Dermis blood vessel endothelial cell (primary cell): ENCODE measurements at regions not wholly inside any gene's neighbourhood (a gene's known extent, or its start where the extent isn't known, plus 50 kb on each side); places are given as distances from the start of the nearest gene placed in this dataset.

ENCODE experiments used
- DNase-seq: peaks from one replicate; pipeline ENCODE4 v3.0.0; 2010

DNA sequence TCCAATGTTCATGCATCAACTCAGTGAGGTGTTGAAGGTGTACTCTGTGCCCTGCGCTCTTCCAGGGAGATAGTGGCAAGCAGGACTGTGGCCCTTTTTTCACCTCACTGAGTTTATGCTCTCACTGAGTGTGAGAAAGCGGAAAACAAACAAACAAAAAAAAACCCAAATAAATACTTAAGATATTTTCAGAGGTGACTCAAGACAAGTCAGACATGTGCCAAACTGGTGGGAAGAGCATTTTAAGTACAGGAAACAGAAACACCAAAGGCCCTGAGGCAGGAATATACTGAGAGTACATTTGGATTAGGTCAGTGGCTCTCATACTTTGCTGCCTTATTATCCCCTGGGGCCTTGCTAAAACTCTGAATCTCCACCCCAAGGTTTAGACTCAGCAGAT, 111.9 kb upstream of the IGFBP3 start:
- no peak for DNase-seq

DNA sequence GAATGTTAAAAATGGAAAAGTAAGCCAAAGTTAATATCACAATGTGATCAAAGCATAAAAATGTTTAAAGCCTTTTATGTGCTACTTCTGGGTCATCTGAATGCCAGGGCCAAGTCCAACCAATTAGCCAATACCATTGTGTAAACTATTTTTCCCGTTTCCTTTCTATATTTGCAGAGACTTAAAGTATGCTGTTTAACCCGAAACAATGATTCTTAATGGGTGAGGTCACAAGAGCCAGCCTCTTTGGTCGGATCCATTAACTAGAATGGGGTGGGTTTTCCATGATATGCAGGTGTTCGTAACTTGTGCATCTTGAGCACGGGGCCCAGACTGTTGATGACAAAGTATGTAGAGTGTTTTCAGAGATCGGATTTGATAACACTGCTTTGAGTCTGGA, 111.3 kb upstream of the IGFBP3 start:
- DNase-seq = no peak

DNA sequence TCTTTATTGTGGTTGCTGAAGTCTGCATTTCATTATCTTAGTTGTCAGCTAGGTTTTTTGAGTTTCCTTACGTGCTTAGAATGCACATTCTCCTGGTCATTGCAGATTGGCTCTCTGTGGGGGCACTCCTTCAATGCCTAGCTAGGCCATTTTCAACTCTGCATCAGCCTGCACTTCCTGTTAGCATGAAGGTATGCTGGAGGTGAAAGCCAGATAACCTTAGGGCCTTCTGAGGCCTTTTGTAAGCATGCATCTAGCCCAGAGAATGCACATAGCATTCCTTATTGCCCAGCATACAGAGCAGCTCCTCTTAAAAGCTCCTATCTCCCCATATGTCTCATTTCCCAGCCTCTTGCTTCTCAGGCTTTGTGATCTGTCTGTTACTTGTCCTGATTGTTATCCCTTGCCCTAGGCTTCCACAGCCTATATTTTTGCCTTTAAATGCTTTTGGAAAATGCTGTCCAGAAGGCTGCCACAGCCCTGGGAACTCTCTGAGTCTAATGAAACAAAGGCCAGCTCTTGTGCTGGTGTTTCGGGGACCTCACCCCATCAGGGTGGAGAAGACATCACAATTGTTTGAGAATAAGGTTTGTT, 108.1 kb upstream of the IGFBP3 start:
- no peak for DNase-seq

DNA sequence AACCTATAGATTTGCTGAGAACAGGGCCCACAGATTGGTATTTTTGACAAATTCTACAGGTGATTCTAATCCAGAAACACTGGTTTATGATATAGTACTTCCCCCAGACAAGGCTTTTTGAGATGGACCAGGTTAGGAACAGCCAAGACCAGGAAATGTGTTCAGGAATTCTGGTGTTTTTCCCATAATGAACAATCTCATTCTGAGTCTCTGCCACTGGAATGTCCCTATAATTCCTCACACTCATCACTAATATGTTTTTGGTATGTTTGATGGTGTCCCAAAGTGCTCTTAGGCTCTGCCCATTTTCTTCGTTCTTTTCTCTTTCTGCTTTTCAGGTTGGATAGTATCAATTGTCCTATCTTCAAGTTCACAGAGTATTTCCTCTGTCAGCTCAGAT, 107.2 kb upstream of the IGFBP3 start:
- no peak for DNase-seq

DNA sequence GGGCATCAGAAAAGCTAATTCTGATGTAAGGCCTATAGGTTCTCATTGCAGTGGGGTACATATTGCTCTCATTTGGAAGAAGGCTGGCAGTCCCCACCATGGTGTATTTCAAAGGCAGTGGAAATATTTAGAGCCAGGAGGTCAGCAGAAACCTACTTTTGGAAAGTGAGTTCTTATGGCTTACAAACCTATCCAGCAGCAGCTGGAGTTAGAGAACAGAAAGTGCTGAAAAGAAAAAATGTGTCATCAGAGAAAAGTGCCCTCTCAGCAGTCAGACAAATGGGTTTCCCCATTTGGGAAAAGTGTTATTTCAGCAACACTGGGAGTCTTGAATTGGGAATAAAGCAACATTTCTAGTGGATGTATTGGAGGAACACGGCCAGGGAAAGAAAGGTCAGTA, 105.7 kb upstream of the IGFBP3 start:
- no peak for DNase-seq

DNA sequence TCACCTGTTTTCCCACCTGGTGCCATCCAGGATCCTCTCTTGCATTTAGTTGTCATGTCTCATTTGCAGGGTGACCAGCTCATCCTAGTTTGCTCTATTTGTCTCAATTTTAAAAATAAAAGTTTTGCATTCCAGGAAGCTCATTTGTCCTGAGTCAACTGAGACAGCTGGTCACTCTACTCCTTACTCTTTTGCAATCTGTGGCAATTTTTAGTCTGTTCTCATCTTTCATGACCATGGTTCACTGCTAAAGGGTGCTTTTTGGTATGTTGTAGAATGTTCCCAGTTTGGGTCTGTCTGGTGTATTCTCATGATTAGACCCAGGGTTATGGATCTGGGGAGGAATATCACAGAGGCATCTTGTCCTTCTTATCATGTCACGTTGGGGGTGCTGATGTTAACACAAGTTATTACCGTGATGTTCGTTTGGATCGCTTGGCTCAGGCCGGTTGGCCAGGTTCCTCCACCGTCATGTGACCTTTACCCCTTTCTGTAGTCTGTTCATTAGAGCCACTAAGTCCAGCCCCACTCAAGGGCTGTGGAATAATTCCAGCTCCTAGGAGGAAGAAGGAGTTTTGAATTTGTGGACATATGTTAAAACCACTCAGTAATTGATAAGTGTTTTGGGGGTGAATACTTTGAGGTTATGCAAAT, 103.3 kb upstream of the IGFBP3 start:
- DNase-seq = no peak

DNA sequence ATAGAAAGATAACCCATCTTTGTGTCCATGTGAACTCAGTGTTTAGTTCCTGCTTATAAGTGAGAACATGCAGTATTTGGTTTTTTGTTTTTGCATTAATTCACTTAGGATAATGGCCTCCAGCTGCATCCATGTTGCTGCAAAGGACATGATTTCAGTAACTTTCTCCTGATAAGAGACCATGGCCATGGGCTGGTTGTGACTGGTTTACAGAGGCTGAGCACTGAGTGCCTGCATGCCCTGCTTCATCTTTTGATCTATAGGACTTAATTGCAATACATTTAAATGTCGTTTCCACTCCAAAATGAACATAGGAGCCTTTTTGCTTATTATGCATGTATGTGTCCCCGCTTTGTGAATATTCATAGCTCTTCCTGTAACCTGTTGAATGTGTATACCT, 101.3 kb upstream of the IGFBP3 start:
- DNase-seq = no peak

DNA sequence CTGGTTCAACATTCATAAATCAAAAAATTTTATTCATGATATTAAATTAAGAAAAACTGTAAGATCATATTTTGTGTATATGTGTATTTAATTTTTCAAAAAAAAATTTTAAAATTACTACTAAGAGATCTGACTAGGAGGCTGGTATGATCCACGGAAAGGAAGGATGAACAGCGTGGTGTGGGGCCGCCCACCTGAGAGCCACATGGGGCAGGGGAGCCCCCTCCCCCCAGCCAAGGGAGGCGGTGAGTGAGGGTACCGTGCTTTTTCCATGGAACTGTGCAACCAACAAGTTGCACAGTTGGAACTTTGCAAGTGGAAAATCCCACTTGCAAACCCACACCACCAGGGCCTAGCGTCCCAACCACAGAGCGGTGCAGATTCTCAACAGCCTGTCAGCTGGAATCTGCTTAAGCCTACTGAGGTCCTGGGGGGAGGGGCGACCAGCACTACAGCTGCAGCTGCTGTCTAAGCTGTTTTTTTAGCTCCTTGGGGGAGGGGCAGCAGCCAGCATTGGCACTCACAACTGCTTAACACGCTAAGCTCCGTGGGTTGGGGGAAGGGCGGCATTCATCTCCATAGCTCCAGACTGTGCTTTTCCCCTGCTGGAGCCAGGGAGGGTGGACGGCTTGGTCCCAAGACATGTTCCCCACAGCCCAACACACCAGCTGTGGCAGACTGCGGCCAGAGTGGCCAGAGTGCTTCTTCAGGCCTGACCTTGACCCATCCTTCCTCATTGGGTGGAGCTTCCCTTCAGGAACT, 94.2 kb upstream of the IGFBP3 start:
- no peak for DNase-seq

DNA sequence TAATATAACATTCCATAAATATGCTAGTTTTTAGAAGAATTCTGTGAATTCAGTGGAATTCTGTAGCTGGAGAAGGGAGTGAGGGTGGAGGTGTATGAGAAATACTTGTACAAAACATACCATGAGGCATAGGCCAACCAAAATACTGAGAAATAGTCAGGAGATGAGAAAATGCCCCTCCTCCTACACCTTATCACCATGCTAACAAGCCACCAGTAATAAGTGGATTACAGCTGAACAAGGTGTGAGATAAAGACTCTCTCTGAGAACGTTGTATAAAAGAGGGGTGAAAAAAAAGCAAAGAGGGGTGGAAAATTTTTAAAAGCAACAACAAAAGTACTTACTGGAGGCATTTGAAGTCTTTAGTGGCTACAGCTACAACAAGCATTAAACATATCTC, 90.4 kb upstream of the IGFBP3 start:
- DNase-seq = no peak

DNA sequence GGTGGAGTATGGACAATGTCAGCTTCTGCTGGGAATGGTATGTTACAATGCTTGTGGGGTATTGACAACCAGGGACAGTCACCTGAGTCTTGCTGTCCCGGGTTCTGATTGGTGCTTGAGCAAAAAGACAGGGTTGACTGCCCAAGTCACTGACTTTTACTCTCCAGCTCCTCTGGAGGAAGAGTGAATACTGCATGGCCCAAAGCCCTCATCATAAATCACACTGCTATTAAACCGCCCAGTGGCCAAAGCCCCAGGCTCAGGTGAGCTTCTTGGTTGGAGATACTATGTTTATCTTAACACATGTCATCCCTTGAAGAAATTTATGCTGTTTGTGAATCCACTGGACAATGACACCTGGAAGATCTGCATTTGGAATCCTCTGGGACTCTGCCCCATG, 90.0 kb upstream of the IGFBP3 start:
- no peak for DNase-seq

DNA sequence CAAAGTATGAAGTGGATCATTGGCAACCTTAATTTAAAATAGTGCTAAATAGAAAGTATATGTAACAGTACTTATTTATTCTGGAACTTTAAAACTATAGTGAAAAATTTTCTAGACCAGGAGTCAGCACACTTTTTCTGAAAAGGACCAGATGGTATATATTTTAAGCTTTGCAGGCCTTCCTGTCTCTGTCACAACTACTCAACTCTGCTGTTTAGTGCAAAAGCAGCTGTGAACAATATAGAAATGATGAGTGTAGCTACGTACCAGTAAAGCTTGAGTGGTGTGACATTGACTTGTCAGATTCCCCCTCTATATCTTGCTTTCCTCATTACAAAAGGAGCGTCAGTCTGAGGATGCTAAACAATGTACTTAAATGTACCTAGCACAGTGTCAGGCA, 88.1 kb upstream of the IGFBP3 start:
- no peak for DNase-seq

DNA sequence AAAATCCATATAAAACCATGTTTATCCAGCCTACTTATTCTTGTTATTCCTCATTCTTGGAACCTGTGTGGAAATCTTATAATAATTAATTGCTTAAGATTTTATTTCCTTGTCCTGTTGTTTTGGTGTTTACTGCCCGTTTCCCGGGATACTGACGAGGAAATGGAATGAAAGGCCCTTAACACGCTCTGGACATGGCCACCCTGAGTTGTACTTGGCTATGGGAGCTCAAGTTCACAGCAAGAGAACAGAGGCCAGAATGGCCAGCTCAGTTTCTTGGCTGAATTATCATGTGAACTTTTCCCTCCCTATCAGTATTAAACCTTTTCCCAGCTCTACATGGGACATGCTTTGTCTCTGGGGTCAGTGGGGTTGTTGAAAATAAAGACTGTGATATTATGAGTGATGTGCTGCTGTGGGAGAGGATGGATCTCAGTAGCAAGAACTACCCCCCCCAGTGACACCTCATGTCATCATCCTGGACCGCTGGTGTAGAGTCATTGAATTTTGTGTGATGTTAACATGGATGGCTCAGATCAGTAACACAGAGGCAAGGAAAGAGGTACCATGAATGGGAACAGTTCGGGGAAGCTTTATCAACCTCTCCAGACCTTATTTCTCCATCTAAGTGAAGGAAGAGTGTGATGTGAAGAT, 87.0 kb upstream of the IGFBP3 start:
- no peak for DNase-seq

DNA sequence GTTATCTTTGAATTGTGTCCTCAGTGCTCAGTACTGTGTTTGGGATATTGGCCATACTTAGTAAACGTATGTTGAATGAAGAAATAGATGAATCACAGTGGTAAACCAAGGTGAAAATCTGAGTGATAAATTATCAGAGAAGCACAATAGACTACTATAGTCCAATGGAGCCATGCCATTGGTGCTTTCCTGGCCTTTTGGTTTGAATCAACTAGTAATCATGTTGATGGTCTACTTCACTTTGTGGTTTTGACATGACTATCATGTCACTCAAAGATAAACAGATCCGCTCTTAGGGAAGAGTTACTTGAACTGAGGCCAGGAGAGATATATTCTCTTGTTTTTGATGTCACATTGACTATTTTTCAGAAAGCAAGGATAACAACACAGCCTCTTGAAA, 86.1 kb upstream of the IGFBP3 start:
- DNase-seq = no peak

DNA sequence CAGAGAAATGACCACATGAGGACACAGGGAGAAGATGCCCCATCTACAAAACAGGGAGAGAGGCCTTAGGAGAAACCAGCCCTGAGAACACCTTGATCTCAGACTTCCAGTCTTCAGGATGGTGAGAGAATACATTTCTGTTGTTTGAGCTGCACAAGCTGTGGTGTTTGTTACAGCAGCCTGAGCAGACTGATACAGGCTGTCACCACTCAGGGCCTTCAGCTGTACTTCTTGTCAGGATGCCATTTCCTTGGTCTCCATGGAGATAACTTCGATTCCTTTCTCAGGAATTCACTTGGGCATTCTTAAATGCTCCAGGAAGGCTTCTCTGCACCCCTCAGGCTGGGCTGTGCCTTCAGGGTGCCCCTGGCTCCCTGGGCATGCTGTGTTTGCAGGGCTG, 85.7 kb upstream of the IGFBP3 start:
- DNase-seq = no peak

DNA sequence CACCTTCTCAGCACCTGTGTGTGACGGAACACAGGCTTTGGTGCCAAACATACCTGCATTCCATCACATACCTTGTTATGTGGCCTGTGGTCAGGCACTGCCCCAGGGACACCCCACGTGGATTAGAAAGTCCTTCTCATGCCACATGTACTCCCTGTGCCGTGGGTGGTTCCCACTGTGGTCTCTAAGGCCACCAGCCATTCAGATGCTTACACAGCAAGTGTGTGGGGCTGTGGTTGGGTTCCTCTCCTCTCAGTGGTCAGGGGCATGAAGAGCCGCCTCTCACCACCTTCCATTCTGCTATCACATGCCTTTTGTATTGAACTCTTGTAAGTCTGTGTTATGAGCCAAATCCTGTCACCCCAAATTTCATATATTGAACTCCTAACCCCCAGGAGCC, 85.1 kb upstream of the IGFBP3 start:
- no peak for DNase-seq

DNA sequence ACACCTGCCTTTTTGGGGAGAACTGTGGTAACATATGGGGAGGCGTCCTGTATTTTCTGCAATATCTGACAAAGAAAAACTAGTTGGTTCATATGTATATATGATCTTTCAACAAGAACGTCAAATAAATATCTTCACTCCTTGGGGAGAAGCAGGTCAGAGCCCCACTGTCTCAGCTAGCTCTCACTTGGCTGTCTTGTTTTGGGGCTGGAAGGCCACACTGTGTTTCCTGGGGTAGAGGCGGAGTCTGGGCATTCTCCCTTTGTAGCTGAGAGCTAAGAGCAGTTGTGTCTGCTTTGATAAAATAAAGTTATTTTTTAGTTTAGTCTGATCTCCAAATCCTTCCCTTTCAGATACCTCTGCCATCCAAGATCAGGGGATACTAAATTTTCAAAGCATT, 83.9 kb upstream of the IGFBP3 start:
- DNase-seq = no peak

DNA sequence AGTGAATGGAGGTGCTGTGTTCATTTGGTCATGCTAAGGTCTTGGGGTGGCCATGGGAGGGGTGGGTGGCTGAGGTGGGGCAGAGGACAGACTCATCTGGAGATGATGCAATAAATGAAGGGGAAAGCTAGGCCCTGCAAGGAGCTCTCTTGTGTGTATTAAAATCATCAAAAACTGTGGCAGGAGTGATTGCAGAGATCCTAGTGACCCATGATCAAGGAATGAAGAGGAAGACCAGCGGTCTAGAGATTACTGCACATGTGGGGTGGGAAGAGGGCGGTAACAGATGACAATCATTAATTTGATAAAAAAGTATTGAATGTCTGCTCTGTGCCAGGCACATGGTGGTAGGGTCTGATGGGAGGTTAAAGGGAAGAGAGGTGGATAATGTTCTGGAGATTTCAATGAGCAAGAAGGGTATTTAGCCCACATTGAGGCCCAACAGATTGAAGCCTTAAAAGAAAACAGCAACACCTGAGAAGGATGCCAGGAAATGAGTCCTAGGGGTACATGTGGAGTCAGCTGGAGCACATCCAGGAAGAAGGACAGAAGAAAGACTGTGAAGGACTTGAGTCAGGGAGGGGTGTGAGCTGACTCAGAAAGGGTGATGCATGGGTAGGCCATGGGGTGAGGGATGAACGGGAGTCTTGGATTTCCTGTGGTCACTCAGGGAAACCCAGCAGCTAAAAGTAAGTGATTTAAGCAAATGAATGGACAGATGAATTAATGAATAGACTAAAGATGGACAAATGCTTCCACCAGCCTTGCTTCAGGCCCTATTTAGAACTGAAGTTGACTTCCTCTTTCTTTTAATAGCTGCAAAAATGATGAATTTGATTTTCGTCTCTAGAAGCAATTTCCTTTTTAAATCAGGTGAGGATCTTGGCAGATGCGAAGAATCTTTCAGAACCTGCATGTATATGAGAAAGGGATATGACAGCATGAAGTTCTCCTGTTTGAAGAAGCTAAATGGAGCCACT, 83.1 kb upstream of the IGFBP3 start:
- DNase-seq = no peak

DNA sequence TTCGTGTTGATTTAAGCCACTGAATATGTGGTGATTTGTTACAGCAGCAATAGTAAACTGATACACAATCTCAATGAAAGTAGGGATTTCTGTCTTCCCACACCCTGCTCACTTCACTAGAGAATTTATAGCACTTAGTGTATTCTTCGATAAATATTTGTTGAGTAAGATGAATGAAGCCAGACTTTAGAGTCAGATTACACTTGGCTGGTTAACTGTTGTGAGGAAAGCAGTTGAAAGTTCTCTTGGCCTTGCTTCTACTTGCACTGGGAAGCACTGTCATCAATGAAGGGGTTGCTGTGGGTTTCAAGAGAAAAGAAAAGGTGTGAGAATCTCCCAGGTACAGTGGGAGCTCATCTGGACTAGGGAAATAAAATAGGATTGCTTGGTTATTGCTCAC, 82.1 kb upstream of the IGFBP3 start:
- no peak for DNase-seq

DNA sequence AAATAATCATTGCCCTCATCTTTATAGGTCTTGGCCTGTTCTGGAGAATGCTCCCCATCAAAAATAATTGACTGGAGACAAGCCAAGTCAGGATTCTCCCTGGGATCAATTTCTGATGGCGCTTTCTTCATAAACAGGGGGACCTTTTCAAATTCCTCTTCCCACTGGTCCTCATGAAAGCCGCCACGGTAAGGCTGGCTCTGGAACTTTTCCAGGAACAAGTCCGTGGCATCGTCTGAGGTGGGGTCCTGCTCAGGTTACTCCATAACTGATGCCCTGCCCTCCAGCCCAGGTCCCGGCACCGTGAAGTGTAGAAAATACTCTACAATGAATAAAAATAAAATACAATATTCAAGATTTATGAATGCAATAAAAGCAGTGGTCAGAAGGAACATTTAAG, 79.4 kb upstream of the IGFBP3 start:
- DNase-seq = no peak

DNA sequence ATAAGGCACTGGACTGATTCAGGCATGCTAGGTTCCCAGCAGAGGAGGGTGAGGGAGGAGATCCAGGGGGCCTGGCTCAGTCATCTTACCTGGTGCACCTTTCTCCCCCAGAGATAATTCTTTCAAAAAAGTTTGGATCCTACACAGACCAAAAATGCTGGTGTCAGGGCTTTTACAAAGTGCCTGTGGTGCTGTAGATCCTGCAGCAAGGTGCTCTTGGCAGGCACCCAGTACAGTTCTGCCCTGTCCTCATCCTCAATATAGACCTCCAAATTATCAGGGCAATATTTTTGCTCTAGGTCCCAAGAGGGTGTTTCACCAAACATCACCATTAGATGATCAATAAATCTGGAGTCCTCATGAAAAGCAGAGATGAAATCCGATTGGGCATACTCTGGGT, 78.5 kb upstream of the IGFBP3 start:
- no peak for DNase-seq

DNA sequence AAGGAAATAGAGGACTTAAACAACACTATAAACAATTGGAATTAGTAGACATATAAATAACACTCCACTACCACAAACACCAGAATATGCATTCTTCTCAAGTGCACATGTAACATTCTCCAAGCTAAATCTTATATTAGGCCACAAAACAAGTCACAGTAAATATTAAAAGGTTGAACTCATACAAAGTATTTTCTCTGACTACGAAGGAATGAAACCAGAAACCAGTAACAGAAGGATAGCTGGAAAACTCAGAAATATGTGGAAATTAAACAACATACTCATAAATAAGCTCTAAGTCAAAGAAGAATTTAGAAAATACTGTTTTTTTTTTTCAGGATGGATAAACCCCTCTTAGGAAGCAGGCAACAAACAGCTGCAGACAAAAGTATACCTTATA, 77.4 kb upstream of the IGFBP3 start:
- DNase-seq = no peak

DNA sequence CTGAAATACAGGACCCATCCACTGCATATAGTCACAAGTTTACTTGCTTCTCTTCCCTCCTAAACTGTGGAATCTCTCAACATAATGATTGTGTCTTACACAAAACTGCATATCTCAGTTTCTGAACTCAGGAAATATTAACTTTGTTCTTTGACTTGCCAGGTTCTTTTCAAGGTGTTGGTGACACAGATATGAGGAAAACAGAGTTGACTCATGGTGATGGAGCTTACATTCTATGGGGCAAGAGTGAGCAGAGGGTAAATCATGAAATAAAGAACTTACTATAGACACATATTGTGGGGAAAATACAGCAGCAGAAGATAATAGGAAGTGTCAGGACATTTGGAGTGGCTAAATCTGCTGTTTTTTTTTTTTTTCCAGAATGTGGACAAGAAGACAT, 72.5 kb upstream of the IGFBP3 start:
- DNase-seq = no peak

DNA sequence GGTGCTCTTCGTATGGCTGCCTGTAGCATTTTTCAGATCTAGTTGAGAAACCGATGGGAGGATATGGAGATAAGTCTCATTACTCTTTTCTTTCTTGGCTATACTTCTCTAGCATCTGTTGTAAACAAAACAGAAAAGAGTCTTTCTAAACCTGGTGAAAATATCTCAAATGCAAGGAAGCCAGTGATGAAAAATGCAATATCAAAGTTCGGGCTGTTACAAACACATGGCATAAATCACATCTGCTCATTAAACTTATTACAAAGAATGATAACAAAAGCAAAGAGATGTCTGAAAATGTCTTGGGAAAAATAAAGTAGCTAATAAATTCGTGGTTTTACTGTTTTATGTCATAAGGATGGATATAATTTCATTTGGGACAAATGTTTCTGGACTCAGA, 71.8 kb upstream of the IGFBP3 start:
- DNase-seq = no peak
